ENCODE measurements at regions not wholly inside any gene's neighbourhood (a gene's known extent, or its start where the extent isn't known, plus 50 kb on each side); places are given as distances from the start of the nearest gene placed in this dataset.

GRCh38 chr3:118557513-118557912 is 477.1 kb downstream of the IGSF11 start:
- Histone ChIP-seq H3K27me3 (ENCODE audit: insufficient read depth) (no peaks in the 10 kb centered on the region), H4K20me1 (ENCODE audit: insufficient read depth) (no peaks in the 10 kb centered on the region), H3K4me1 (ENCODE audit: control insufficient read depth in 1 of 2, insufficient read depth in 2 of 2, low read depth in 1 of 2, low read length in 1 of 2) (no peaks in the 10 kb centered on the region), H3K4me2 (no peak overlapping the region), H3K36me3 (replicated peaks in 1 of 2; ENCODE audit: control insufficient read depth in 1 of 2, insufficient read depth in 2 of 2, low read length in 1 of 2) (no peaks in the 10 kb centered on the region), H3F3A (replicated peaks; ENCODE audit: insufficient read depth) (no peaks in the 10 kb centered on the region), H3K4me3 (ENCODE audit: low read depth in 2 of 2, low read length in 1 of 2) (no peak overlapping the region), H3K9me2 (no peaks in the 10 kb centered on the region), H3K27ac (ENCODE audit: low read depth in 2 of 2, low read length in 1 of 2) (no peak overlapping the region), H3K9ac (no peak overlapping the region), H3K9me3 (no peaks in the 10 kb centered on the region), H3K79me2 (ENCODE audit: insufficient read depth) (no peaks in the 10 kb centered on the region), H2AFZ (ENCODE audit: low read depth) (no peak overlapping the region)
- WGBS (ENCODE audit: low lambda C conversion rate), result 32% methylated on average over 3 of the region's 3 CpGs
- no peak for DNase-seq
- TF ChIP-seq RXRA (IDR thresholded peaks at IDR 0.05; ENCODE audit: borderline replicate concordance, low read depth), result no peak
- no peak for TF ChIP-seq CHD2 (IDR thresholded peaks at IDR 0.05; ENCODE audit: low read length, partially characterized antibody)
- no peak for TF ChIP-seq IRF3 (IDR thresholded peaks at IDR 0.05; ENCODE audit: low read depth, low read length)
- no peak for TF ChIP-seq TAF1 (IDR thresholded peaks at IDR 0.05; ENCODE audit: borderline replicate concordance, low read depth, low read length)
- TF ChIP-seq PBX3 (IDR thresholded peaks at IDR 0.05), result no peak
- TF ChIP-seq MAX (IDR thresholded peaks at IDR 0.05; ENCODE audit: low read depth), result no peak
- no peak for TF ChIP-seq RAD21 (IDR thresholded peaks at IDR 0.05; ENCODE audit: low read length)
- no peak for TF ChIP-seq GATA2 (CRISPR knock-in tag; IDR thresholded peaks at IDR 0.05)
- TF ChIP-seq TEAD4 (IDR thresholded peaks at IDR 0.05; ENCODE audit: borderline replicate concordance, insufficient read depth), result no peak
- CTCF ChIA-PET, result no interaction called here
- POLR2A ChIA-PET, result no interaction called here

GRCh38 chr3:118559286-118559685 is 475.4 kb downstream of the IGSF11 start:
- Histone ChIP-seq H3K4me1 (ENCODE audit: control insufficient read depth in 1 of 2, insufficient read depth in 2 of 2, low read depth in 1 of 2, low read length in 1 of 2) (no peaks in the 10 kb centered on the region), H3K36me3 (replicated peaks in 1 of 2; ENCODE audit: control insufficient read depth in 1 of 2, insufficient read depth in 2 of 2, low read length in 1 of 2) (no peaks in the 10 kb centered on the region), H3K9me2 (no peaks in the 10 kb centered on the region), H3K9me3 (no peaks in the 10 kb centered on the region), H3K4me3 (ENCODE audit: low read depth in 2 of 2, low read length in 1 of 2) (no peak overlapping the region), H3F3A (replicated peaks; ENCODE audit: insufficient read depth) (no peaks in the 10 kb centered on the region), H3K27ac (ENCODE audit: low read depth in 2 of 2, low read length in 1 of 2) (no peak overlapping the region), H2AFZ (ENCODE audit: low read depth) (no peak overlapping the region), H3K9ac (no peak overlapping the region), H4K20me1 (ENCODE audit: insufficient read depth) (no peaks in the 10 kb centered on the region), H3K4me2 (no peak overlapping the region), H3K27me3 (ENCODE audit: insufficient read depth) (no peaks in the 10 kb centered on the region), H3K79me2 (ENCODE audit: insufficient read depth) (no peaks in the 10 kb centered on the region)
- no peak for DNase-seq
- no peak for TF ChIP-seq TAF1 (IDR thresholded peaks at IDR 0.05; ENCODE audit: borderline replicate concordance, low read depth, low read length)
- no peak for TF ChIP-seq EP300 (IDR thresholded peaks at IDR 0.05; ENCODE audit: borderline replicate concordance in 1 of 2, low read depth in 1 of 2, low read length in 1 of 2)
- TF ChIP-seq MEF2A (IDR thresholded peaks at IDR 0.05; ENCODE audit: borderline replicate concordance, low read depth), result no peak
- TF ChIP-seq CHD2 (IDR thresholded peaks at IDR 0.05; ENCODE audit: low read length, partially characterized antibody), result no peak
- no peak for TF ChIP-seq FOXJ3 (CRISPR knock-in tag; IDR thresholded peaks at IDR 0.05)
- TF ChIP-seq MAX (IDR thresholded peaks at IDR 0.05; ENCODE audit: low read depth), result no peak
- POLR2A ChIA-PET, result no interaction called here
- WGBS (ENCODE audit: low lambda C conversion rate), result 15% methylated on average over 1 of the region's 1 CpG
- CTCF ChIA-PET, result no interaction called here
